ENCODE measurements at regions not wholly inside any gene's neighbourhood (a gene's known extent, or its start where the extent isn't known, plus 50 kb on each side); places are given as distances from the start of the nearest gene placed in this dataset.
"Not testable (repeated sequence)": the region's sequence is repeated elsewhere in the genome, so short reads cannot be mapped to it uniquely, and the experiment has no call there.

DNA sequence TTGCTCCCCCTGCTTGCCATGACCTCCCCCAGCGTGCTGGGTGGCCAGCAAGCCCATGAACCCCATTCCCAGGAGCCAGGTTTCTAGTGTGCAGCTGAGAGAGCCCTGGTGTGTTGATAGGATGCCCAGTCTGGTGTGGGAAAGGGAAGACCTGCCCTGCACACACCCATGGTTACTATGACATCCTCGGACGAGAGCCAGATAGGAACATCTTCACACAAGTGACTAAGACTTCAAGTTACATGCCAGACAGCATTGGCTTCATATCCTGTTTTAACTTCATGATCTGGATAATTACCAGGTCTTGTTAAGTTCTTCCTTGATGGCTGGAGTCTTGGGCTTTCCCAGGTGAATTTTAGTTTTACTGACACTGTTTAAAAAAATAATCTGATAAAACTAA lies 196.6 kb upstream of the EGLN3 start:
- Histone ChIP-seq H3K9me3 (peaks cover 0 to 36% (median 6%) of the 10 kb centered on the region in 12 donors), H3K27ac (no peak overlapping the region), H3K4me3 (no peak overlapping the region), H3K4me1 (peaks cover 0 to 5% (median 0%) of the 10 kb centered on the region in 12 donors), H3K36me3 (no peaks in the 10 kb centered on the region), H3K27me3 (no peaks in the 10 kb centered on the region)
- intact Hi-C loops (cut with DNase I): no loop called here
- ATAC-seq: no peak
- TF ChIP-seq POLR2A (IDR thresholded peaks at IDR 0.05): no peak
- TF ChIP-seq, protein P1, sequence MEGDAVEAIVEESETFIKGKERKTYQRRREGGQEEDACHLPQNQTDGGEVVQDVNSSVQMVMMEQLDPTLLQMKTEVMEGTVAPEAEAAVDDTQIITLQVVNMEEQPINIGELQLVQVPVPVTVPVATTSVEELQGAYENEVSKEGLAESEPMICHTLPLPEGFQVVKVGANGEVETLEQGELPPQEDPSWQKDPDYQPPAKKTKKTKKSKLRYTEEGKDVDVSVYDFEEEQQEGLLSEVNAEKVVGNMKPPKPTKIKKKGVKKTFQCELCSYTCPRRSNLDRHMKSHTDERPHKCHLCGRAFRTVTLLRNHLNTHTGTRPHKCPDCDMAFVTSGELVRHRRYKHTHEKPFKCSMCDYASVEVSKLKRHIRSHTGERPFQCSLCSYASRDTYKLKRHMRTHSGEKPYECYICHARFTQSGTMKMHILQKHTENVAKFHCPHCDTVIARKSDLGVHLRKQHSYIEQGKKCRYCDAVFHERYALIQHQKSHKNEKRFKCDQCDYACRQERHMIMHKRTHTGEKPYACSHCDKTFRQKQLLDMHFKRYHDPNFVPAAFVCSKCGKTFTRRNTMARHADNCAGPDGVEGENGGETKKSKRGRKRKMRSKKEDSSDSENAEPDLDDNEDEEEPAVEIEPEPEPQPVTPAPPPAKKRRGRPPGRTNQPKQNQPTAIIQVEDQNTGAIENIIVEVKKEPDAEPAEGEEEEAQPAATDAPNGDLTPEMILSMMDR (IDR thresholded peaks at IDR 0.05): no peak
- DNase-seq: no peak
- WGBS, 4 donors: 32 to 54% (median 43%) methylated on average over 3 of the region's 3 CpGs

DNA sequence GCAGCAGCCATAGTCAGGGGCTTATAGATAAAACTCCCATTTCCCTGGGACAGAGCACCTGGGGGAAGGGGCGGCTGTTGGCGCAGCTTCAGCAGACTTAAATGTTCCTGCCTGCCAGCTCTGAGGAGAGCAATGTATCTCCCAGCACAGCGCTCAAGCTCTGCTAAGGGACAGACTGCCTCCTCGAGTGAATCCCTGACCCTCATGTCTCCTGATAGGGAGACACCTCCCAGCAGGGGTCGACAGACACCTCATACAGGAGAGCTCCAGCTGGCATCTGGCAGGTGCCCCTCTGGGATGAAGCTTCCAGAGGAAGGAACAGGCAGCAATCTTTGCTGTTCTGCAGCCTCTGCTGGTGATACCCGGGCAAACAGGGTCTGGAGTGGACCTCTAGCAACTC lies 189.3 kb upstream of the EGLN3 start:
- 43 to 62% (median 50%) methylated on average over 6 of the region's 6 CpGs for WGBS, 4 donors
- Histone ChIP-seq H3K27ac (peak overlapping the region in 1 of 12 donors; percentile 27), H3K9me3 (peaks cover 0 to 45% (median 6%) of the 10 kb centered on the region in 12 donors), H3K4me1 (peaks cover 0 to 12% (median 1%) of the 10 kb centered on the region in 12 donors)
- ATAC-seq; H3K4me3 ChIP-seq; intact Hi-C loops (cut with DNase I); H3K36me3 ChIP-seq; DNase-seq; H3K27me3 ChIP-seq: not testable (repeated sequence)

DNA sequence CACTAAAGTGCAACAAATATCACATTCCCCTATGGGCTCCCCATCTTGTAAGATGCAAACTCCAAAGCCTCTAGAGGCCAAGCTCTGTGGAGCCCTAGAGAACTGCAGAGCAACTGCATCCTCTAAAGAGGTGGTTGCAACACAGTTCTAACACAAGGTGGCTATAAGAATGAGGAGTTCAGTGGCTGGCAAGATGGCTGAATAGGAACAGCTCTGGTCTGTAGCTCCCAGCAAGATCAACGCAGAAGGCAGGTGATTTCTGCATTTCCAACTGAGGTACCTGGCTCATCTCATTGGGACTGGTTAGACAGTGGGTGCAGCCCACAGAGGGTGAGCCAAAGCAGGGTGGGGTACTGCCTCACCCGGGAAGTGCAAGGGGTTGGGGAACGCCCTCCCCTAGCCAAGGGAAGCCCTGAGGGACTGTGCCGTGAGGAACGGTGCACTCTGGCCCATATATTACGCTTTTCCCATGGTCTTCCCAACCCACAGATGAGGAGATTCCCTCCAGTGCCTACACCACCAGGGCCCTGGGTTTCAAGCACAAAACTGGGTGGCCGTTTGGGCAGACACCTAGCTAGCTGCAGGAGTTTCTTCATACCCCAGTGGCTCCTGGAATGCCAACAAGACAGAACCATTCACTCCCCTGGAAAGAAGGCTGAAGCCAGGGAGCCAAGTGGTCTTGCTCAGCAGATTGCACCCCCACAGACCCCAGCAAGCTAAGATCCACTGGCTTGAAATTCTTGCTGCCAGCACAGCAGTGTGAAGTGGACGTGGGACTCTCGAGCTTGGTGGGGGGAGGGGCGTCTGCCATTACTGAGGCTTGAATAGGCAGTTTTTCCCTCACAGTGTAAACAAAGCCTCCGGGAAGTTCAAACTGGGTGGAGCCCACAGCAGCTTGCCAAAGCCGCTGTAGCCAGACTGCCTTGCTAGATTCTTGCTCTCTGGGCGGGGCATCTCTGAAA lies 188.6 kb upstream of the EGLN3 start:
- H3K4me3 ChIP-seq; intact Hi-C loops (cut with DNase I); H3K27me3 ChIP-seq; H3K36me3 ChIP-seq: not testable (repeated sequence)
- ATAC-seq: peak in 3 of 4 donors; percentile 46 to 74 (median 51)
- 45 to 65% (median 57%) methylated on average over 11 to 13 of the region's 13 CpGs for WGBS, 4 donors
- Histone ChIP-seq H3K4me1 (peaks cover 0 to 12% (median 1%) of the 10 kb centered on the region in 12 donors), H3K9me3 (peaks cover 0 to 38% (median 2%) of the 10 kb centered on the region in 12 donors), H3K27ac (peak overlapping the region in 1 of 12 donors; percentile 27)
- peak; percentile 53 to 75 (median 67) for DNase-seq

DNA sequence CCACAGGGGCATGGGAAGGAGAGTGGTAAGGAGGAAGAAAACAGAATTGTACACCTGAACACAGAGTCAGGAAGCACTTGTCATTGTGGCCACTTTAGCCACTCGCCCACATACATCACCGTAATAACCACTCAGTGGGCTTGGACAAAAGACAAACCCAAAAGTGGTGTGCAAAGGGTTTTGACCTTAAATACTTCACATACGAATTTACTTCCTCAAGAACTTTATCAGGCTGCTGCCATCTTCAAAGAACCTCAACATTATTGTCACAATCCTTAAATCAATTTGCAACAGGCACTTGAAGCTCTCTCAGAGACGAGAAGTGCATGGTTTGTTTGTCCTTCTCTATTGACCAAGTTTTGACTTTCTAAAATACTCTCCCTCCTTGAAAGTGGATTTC lies 187.3 kb upstream of the EGLN3 start:
- Histone ChIP-seq H3K9me3 (peaks cover 0 to 25% (median 0%) of the 10 kb centered on the region in 12 donors), H3K4me1 (peaks cover 0 to 12% (median 1%) of the 10 kb centered on the region in 12 donors), H3K36me3 (no peaks in the 10 kb centered on the region), H3K27ac (no peak overlapping the region), H3K4me3 (no peak overlapping the region), H3K27me3 (no peaks in the 10 kb centered on the region)
- no peak for TF ChIP-seq POLR2A (IDR thresholded peaks at IDR 0.05)
- TF ChIP-seq, protein P1 (IDR thresholded peaks at IDR 0.05): no peak
- no peak for DNase-seq
- 83 to 96% (median 89%) methylated on average over 4 of the region's 4 CpGs for WGBS, 4 donors
- intact Hi-C loops (cut with DNase I): no loop called here
- no peak for ATAC-seq

DNA sequence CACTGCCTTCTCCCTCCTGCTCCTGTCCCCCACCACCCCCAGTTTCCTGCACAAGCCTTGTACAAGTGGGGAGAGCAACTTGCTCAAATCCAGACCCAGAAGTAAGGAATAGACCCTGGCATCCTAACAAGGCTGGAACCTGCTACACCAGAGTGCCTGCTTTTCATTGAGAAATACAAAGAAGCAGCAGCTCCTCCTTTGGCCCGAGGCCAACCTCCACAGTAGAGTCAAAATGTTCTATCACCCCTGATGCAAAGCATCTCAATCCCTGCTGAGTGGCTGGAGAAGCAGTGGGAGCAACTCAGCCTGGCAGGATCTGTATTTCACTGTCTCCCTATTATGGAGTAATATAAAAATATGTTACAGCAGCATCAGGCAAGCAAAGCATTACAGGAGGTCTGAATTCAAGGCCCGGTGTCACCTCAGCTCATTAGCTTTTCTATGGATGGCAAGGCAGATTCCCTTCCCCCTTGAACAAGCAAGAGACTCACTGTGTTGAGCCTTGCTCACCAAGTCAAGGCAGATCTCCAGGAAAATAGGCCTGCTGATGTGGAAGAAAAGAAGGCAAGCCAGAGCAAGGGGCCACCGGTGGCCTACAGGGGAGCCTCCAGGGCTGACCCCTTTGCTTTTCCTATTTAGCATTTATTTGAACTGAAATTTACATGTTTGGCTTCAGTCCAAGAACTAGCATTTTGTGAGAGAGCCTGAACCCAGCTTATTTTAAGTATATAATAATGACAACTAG lies 186.3 kb upstream of the EGLN3 start:
- Histone ChIP-seq H3K27ac (no peak overlapping the region), H3K36me3 (no peaks in the 10 kb centered on the region), H3K27me3 (no peaks in the 10 kb centered on the region), H3K9me3 (peaks cover 0 to 15% (median 0%) of the 10 kb centered on the region in 12 donors), H3K4me3 (no peak overlapping the region), H3K4me1 (peaks cover 0 to 12% (median 1%) of the 10 kb centered on the region in 12 donors)
- no peak for TF ChIP-seq POLR2A (IDR thresholded peaks at IDR 0.05)
- TF ChIP-seq, protein P1 (IDR thresholded peaks at IDR 0.05): no peak
- intact Hi-C loops (cut with DNase I): no loop called here
- WGBS, 4 donors: 70 to 81% (median 76%) methylated on average over 3 of the region's 3 CpGs
- DNase-seq: no peak
- ATAC-seq: no peak

Measured in heart left ventricle (tissue), 16 donors.